A549 (cell line): ENCODE measurements at regions not wholly inside any gene's neighbourhood (a gene's known extent, or its start where the extent isn't known, plus 50 kb on each side); places are given as distances from the start of the nearest gene placed in this dataset.
"Not testable (repeated sequence)": the region's sequence is repeated elsewhere in the genome, so short reads cannot be mapped to it uniquely, and the experiment has no call there.

Source experiments
- ATAC-seq, 2 experiments: fragments of 200-7000 bp in 1 of 2; fragments of >200 bp in 1 of 2; cut with Nextera tagmentation in 1 of 2; cut with Tn5 transposase in 1 of 2; 3 replicates each; pipeline versions ENCODE4 v1.8.0 to v1.9.1; 2018 to 2020; ENCODE audit warnings: mild to moderate bottlenecking in 1 of 2, moderate library complexity in 1 of 2
- CTCF ChIA-PET: fragments of 300-600 bp; sonication (Branson Sonifier 250); formaldehyde crosslinking; extraction: SDS; loops from one replicate; lab custom pipeline; 2021; ENCODE audit warnings: antibody characterized with exemption, inconsistent platforms; lab: Yijun Ruan, JAX
- POLR2A ChIA-PET: fragments of 350-600 bp; formaldehyde crosslinking; extraction: SDS; loops from one replicate; lab custom pipeline; 2021; ENCODE audit warnings: antibody characterized with exemption, inconsistent platforms; lab: Yijun Ruan, JAX
- DNase-seq, 2 experiments: peaks; one replicate each; pipeline versions ENCODE4 v3.0.0 to v3.0.0-alpha.2; 2011 to 2016; ENCODE audit warnings: low read depth in 1 of 2, low spot score in 1 of 2
- FAIRE-seq: peaks from 2 replicates; lab custom pipeline; 2011; peaks lifted over from hg19 to GRCh38; lab: Jason Lieb, UNC
- H3K27ac ChIP-seq, 2 experiments: fragments of >200 bp; sonication (Bioruptor Twin); formaldehyde crosslinking; 3 replicates each; pipeline ENCODE4 v1.5.1; 2016 to 2017
- H3K4me1 ChIP-seq: fragments of >200 bp; sonication (Bioruptor Twin); formaldehyde crosslinking; 3 replicates; pipeline ENCODE4 v1.6.1; 2016
- H3K4me2 ChIP-seq: fragments of >200 bp; sonication (Bioruptor Twin); formaldehyde crosslinking; 3 replicates; pipeline ENCODE4 v1.6.1; 2016
- H3K4me3 ChIP-seq: fragments of >200 bp; sonication (Bioruptor Twin); formaldehyde crosslinking; 3 replicates; pipeline ENCODE4 v1.5.1; 2016
- H3K9me3 ChIP-seq: fragments of >200 bp; sonication (Bioruptor Twin); formaldehyde crosslinking; 3 replicates; pipeline ENCODE4 v1.6.1; 2016
- EP300 ChIP-seq, 2 experiments: fragments of >200 bp; sonication (Bioruptor Twin); formaldehyde crosslinking; IDR thresholded peaks; 2 replicates in 1 of 2; 3 replicates in 1 of 2; pipeline ENCODE4 v1.6.1; 2016 to 2017
- RAD21 ChIP-seq, 2 experiments: fragments of >200 bp in 1 of 2; sonication (Bioruptor Twin) in 1 of 2; formaldehyde crosslinking in 1 of 2; IDR thresholded peaks in 1 of 2; conservative IDR thresholded peaks in 1 of 2; 2 replicates in 1 of 2; 3 replicates in 1 of 2; pipeline ENCODE4 v1.6.1; 2012 to 2018; ENCODE audit warnings: inconsistent platforms in 1 of 2
- SMC3 ChIP-seq: fragments of >200 bp; sonication (Bioruptor Twin); formaldehyde crosslinking; IDR thresholded peaks from 3 replicates; pipeline ENCODE4 v1.6.1; 2018; ENCODE audit warnings: inconsistent platforms
- WGBS: methylation state at CpG from one replicate; pipeline ENCODE4 v1.1.6; 2017; ENCODE audit errors: missing lambda C conversion rate; 5-methylcytosine and 5-hydroxymethylcytosine counted together
- TF ChIP-seq, protein P1 (sequence below): fragments of >200 bp; sonication (Bioruptor Twin); formaldehyde crosslinking; IDR thresholded peaks from 2 replicates; pipeline ENCODE4 v1.6.1; 2016
- TF ChIP-seq, protein P2 (sequence below): IDR thresholded peaks from 2 replicates; pipeline ENCODE4 v1.6.1; 2012

DNA sequence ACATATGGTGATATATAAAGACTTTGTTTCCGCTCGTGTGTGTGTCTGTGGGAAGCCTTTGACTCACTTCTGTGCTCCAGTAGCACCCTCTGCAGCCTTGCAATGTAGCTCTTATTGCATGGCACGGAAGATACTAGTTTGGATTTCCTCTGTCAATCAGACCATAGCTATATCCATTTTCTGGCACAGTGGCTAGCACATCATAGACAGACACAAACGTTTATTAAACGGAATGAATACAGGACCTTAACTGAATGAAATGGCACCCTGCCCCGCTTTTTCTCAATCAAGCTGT lies 124.0 kb upstream of the PTPN20 start:
- Histone ChIP-seq H3K27ac (peak overlapping the region; percentile 85 to 87), H3K4me3 (peak overlapping the region; percentile 76), H3K4me1 (peaks cover 5% of the 10 kb centered on the region; the same call in 1 of the 3 replicates), H3K4me2 (peak overlapping the region; percentile 86), H3K9me3 (no peaks in the 10 kb centered on the region)
- TF ChIP-seq, protein P1, sequence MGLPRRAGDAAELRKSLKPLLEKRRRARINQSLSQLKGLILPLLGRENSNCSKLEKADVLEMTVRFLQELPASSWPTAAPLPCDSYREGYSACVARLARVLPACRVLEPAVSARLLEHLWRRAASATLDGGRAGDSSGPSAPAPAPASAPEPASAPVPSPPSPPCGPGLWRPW = no peak
- TF ChIP-seq EP300 (IDR thresholded peaks at IDR 0.05) (no peak), SMC3 (no peak), RAD21 (conservative IDR thresholded peaks at IDR 0.05 in 1 of 2, IDR thresholded peaks at IDR 0.05 in 1 of 2) (0 out of 5 replicates have a peak, but pooled peaks of 1 of the 2 experiments have one; percentile 23)
- TF ChIP-seq, protein P2, sequence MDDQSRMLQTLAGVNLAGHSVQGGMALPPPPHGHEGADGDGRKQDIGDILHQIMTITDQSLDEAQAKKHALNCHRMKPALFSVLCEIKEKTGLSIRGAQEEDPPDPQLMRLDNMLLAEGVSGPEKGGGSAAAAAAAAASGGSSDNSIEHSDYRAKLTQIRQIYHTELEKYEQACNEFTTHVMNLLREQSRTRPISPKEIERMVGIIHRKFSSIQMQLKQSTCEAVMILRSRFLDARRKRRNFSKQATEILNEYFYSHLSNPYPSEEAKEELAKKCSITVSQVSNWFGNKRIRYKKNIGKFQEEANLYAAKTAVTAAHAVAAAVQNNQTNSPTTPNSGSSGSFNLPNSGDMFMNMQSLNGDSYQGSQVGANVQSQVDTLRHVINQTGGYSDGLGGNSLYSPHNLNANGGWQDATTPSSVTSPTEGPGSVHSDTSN = no peak
- ChIA-PET CTCF (no interaction called here), POLR2A (no interaction called here)
- peak; percentile 0 to 46 for DNase-seq
- peak; percentile 39 to 42; a peak in 5 of 6 replicates for ATAC-seq
- no peak for FAIRE-seq
- 5% methylated on average over 6 of the region's 6 CpGs for WGBS

- POLR2A ChIA-PET, DNase-seq, H3K4me3 ChIP-seq, H3K4me1 ChIP-seq, H3K4me2 ChIP-seq, H3K9me3 ChIP-seq, CTCF ChIA-PET, ATAC-seq, H3K27ac ChIP-seq, FAIRE-seq: not testable (repeated sequence)
- 92% methylated on average over 4 of the region's 6 CpGs for WGBS
Observed at GRCh38 chr10:46792657-46793357, 118.4 kb upstream of the PTPN20 start.

DNA sequence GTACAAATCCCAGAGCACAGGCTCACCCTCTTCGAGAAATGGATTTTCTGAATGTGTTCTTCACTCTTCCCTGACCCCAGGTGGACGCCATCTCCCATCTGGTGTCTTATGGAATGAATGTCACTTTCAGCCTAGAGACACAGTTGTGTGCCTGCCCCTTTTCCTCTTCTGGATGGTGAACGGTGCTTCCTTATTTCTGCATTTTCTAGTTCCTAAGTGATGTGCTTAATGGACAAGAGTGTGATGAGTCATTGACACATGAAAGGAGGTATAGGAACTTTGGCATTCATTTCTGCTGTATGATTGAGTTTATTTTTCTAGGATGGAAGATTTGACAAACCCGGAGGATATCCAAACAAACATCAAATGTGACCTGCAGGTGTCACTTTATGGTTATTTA lies 114.9 kb upstream of the PTPN20 start:
- H3K9me3 ChIP-seq, CTCF ChIA-PET, H3K4me2 ChIP-seq, POLR2A ChIA-PET, ATAC-seq, H3K4me3 ChIP-seq, H3K27ac ChIP-seq, FAIRE-seq, H3K4me1 ChIP-seq, DNase-seq: not testable (repeated sequence)
- 71% methylated on average over 4 of the region's 4 CpGs for WGBS

DNA sequence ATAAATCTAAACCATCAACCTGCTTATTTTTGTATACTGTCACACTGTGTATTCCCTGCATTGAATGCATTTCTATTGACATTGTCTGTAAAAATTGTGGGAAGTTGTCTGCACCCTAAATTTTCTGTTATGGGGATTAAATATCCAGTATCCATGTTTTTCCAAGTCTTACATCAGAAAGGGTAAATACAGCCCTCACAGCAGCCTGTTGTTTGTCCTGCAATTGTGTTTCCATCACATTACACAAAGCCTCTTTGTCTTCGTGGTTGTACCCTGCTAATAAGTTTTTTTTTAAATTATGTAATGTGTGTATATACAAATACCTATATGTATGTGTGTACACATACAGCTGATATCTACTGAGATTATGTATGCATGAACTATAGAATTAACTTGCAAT lies 109.2 kb upstream of the PTPN20 start:
- H3K4me2 ChIP-seq, FAIRE-seq, H3K4me1 ChIP-seq, H3K9me3 ChIP-seq, POLR2A ChIA-PET, H3K4me3 ChIP-seq, ATAC-seq, H3K27ac ChIP-seq, DNase-seq, CTCF ChIA-PET: not testable (repeated sequence)
- WGBS = 75% methylated on average over 1 of the region's 1 CpG

DNA sequence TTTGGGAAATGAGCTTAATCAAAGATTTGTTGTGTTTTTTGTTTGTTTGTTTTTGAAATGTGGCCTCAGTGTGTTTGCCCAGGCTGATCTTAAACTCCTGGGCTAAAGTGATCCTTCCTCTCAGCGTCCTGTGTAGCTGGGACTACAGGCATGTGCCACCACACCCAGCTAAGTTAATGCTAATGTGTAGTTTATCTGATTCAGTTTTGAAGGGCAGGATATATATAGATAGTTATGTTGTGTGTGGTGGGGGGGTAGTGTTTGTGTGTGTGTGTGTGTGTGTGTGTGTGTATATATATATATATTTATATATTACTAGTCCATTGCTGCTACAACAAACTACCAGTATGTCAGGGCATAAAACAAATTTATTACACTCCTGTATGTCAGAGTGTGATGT lies 108.1 kb upstream of the PTPN20 start:
- ATAC-seq, DNase-seq, H3K4me2 ChIP-seq, H3K4me1 ChIP-seq, H3K27ac ChIP-seq, FAIRE-seq, H3K9me3 ChIP-seq, POLR2A ChIA-PET, H3K4me3 ChIP-seq, CTCF ChIA-PET: not testable (repeated sequence)
- WGBS = 94% methylated on average over 1 of the region's 1 CpG

- FAIRE-seq, DNase-seq, H3K4me1 ChIP-seq, H3K4me3 ChIP-seq, H3K4me2 ChIP-seq, H3K27ac ChIP-seq, ATAC-seq, H3K9me3 ChIP-seq, CTCF ChIA-PET, POLR2A ChIA-PET: not testable (repeated sequence)
- 94% methylated on average over 3 of the region's 3 CpGs for WGBS
Observed at GRCh38 chr10:46810222-46810621, 101.0 kb upstream of the PTPN20 start.

- not testable (repeated sequence) for ATAC-seq
Observed at GRCh38 chr10:46816126-46816525, 95.1 kb upstream of the PTPN20 start.

DNA sequence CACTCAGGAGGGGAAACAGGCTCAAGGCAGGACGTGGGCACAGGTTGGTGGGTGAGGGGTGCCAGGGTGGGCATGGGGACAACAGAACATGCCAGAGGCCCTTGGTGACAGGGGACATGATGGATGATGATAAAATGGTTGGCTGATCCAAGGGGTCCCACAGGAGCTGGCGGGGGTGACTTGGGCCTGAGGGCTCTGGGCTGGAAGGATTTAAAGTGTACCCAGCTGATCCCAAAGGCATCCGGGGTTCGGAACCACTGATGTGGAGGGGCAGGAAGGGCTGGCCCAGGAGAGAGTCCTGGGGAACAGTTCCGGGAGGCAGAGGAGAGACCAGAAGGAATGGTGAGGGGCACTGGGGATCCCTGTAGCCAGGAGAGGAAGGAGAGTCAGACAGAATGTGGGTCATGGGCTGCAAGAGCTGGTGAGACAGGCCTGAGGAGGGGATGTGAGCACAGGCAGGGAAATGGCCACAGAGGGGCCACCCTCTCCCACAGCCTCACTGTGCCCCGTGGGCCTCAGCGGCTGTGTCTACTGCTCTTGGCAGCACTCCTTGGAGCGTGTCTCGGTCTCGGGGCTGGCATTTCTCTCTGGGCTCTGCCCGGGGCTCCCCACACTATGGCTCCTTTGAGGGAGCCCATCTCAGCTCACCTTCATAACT lies 70.7 kb upstream of the PTPN20 start:
- H3K4me3 ChIP-seq, FAIRE-seq, CTCF ChIA-PET, H3K9me3 ChIP-seq, DNase-seq, H3K4me2 ChIP-seq, POLR2A ChIA-PET, H3K27ac ChIP-seq, H3K4me1 ChIP-seq: not testable (repeated sequence)
- 63% methylated on average over 4 of the region's 11 CpGs for WGBS
- peak in 1 of 2 experiments; percentile 38; a peak in 4 of 6 replicates for ATAC-seq

More at GRCh38 chr10:46816126-46816525, 95.1 kb upstream of the PTPN20 start:
- no CpG with 5 or more reads among the region's 18 CpGs for WGBS
- H3K9me3 ChIP-seq, DNase-seq, FAIRE-seq, H3K4me2 ChIP-seq, CTCF ChIA-PET, H3K27ac ChIP-seq, POLR2A ChIA-PET, H3K4me3 ChIP-seq, H3K4me1 ChIP-seq: not testable (repeated sequence)

DNA sequence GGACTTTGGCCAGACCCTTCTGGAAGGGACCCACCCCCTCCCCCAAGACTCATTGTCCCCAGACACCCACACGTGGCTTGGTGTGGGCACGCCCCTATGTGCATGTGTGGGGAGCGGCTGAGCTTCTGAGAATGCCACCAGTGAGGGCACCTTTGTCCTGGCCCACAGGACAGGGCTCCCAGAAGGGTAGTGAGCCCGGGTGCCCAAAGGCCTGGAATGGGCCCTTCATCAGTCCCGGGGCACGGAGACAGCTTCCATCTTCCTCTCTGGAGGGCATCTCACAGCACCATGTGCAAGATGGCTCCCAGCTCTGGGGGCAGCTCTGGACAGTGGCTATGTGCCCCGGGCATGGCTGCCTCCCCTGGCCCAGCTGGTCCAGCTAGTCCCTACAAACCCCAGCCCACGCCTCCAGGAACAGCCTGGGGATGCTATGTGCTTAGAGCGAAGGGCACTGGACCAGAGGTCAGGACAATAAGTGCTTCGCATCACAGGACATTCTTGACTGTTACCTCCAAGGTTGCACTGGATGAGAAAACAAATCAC lies 70.1 kb upstream of the PTPN20 start:
- H3K4me1 ChIP-seq, CTCF ChIA-PET, DNase-seq, H3K4me3 ChIP-seq, H3K9me3 ChIP-seq, H3K4me2 ChIP-seq, POLR2A ChIA-PET, FAIRE-seq, H3K27ac ChIP-seq: not testable (repeated sequence)
- peak; percentile 21 to 39; a peak in 2 of 6 replicates for ATAC-seq
- WGBS = 80% methylated on average over 2 of the region's 10 CpGs
